WTC11 (cell line): ENCODE measurements at regions not wholly inside any gene's neighbourhood (a gene's known extent, or its start where the extent isn't known, plus 50 kb on each side); places are given as distances from the start of the nearest gene placed in this dataset.

Experiments used
- ATAC-seq: fragments of 200-7000 bp; cut with Tn5 transposase; 2 replicates; pipeline ENCODE4 v1.10.0; 2021; ENCODE audit warnings: mild to moderate bottlenecking, moderate library complexity
- CTCF ChIA-PET: fragments of 300-600 bp; sonication (Branson Sonifier 250); formaldehyde crosslinking; loops from one replicate; lab custom pipeline; 2021; ENCODE audit warnings: antibody characterized with exemption; lab: Charles Lee
- POLR2A ChIA-PET: fragments of 350-600 bp; sonication (Branson Sonifier 250); formaldehyde crosslinking; loops from one replicate; lab custom pipeline; 2021; ENCODE audit warnings: antibody characterized with exemption; lab: Charles Lee
- DNase-seq: peaks from one replicate; pipeline ENCODE4 v3.0.0; 2021; ENCODE audit warnings: low spot score
- H3K27ac Mint-ChIP-seq: 2 replicates; pipeline ENCODE4 v1.8.0; 2021; ENCODE audit warnings: mixed read lengths
- H3K27me3 Mint-ChIP-seq: 2 replicates; pipeline ENCODE4 v1.8.0; 2021; ENCODE audit warnings: low read depth, mild to moderate bottlenecking, moderate library complexity, mixed read lengths
- H3K36me3 Mint-ChIP-seq: 2 replicates; pipeline ENCODE4 v1.8.0; 2021; ENCODE audit warnings: mixed read lengths
- H3K4me1 Mint-ChIP-seq: 2 replicates; pipeline ENCODE4 v1.8.0; 2022; ENCODE audit warnings: mixed read lengths
- H3K4me3 Mint-ChIP-seq: 2 replicates; pipeline ENCODE4 v1.8.0; 2021; ENCODE audit warnings: mild to moderate bottlenecking, moderate library complexity, mixed read lengths
- H3K9me3 Mint-ChIP-seq: 2 replicates; pipeline ENCODE4 v1.8.0; 2021; ENCODE audit warnings: mixed read lengths
- CBFB ChIP-seq: sonication (generic); formaldehyde crosslinking; IDR thresholded peaks from 2 replicates; pipeline ENCODE4 v1.8.1; 2022; ENCODE audit warnings: mild to moderate bottlenecking, low read depth, missing genetic modification reagents
- CDX4 ChIP-seq: fragments of 250-450 bp; sonication (Bioruptor Pico); IDR thresholded peaks from 2 replicates; pipeline ENCODE4 v1.9.0; 2021; ENCODE audit warnings: moderate library complexity, mild to moderate bottlenecking, inconsistent platforms, borderline replicate concordance
- ETV6 ChIP-seq: sonication (generic); formaldehyde crosslinking; IDR thresholded peaks from 2 replicates; pipeline ENCODE4 v1.8.1; 2022; ENCODE audit warnings: mild to moderate bottlenecking, missing genetic modification reagents
- HMGA2 ChIP-seq: fragments of 250-450 bp; sonication (Bioruptor Pico); IDR thresholded peaks from 2 replicates; pipeline ENCODE4 v1.4.0; 2021; ENCODE audit warnings: mild to moderate bottlenecking, moderate library complexity
- IRF1 ChIP-seq: sonication (generic); formaldehyde crosslinking; IDR thresholded peaks from 2 replicates; pipeline ENCODE4 v1.8.0; 2023; ENCODE audit warnings: missing genetic modification reagents
- IRF2 ChIP-seq: sonication (generic); formaldehyde crosslinking; IDR thresholded peaks from 2 replicates; pipeline ENCODE4 v1.8.0; 2022; ENCODE audit warnings: low read depth, missing genetic modification reagents, borderline replicate concordance
- MLX ChIP-seq: sonication (generic); formaldehyde crosslinking; IDR thresholded peaks from 2 replicates; pipeline ENCODE4 v1.8.1; 2023; ENCODE audit warnings: mild to moderate bottlenecking, missing genetic modification reagents, moderate library complexity
- NFATC4 ChIP-seq: fragments of 250-450 bp; sonication (Bioruptor Pico); IDR thresholded peaks from 2 replicates; pipeline ENCODE4 v1.9.0; 2021; ENCODE audit warnings: mild to moderate bottlenecking
- NFYB ChIP-seq: sonication (generic); formaldehyde crosslinking; conservative IDR thresholded peaks from 2 replicates; pipeline ENCODE4 v1.8.0; 2022; ENCODE audit warnings: low read depth, missing genetic modification reagents
- NR3C1 ChIP-seq: sonication (generic); formaldehyde crosslinking; conservative IDR thresholded peaks from 2 replicates; pipeline ENCODE4 v1.8.1; 2023; ENCODE audit warnings: low read depth, mild to moderate bottlenecking, missing genetic modification reagents
- PRDM15 ChIP-seq: sonication (generic); formaldehyde crosslinking; IDR thresholded peaks from 2 replicates; pipeline ENCODE4 v1.8.0; 2022; ENCODE audit warnings: missing genetic modification reagents
- RELA ChIP-seq: sonication (generic); formaldehyde crosslinking; IDR thresholded peaks from 2 replicates; pipeline ENCODE4 v1.8.1; 2022; ENCODE audit warnings: missing genetic modification reagents, mild to moderate bottlenecking, borderline replicate concordance
- SMAD4 ChIP-seq: sonication (generic); formaldehyde crosslinking; IDR thresholded peaks from 2 replicates; pipeline ENCODE4 v1.8.0; 2022; ENCODE audit warnings: mild to moderate bottlenecking, missing genetic modification reagents
- SP1 ChIP-seq: sonication (generic); formaldehyde crosslinking; conservative IDR thresholded peaks from 2 replicates; pipeline ENCODE4 v1.8.1; 2022; ENCODE audit warnings: missing genetic modification reagents
- STAT6 ChIP-seq: sonication (generic); formaldehyde crosslinking; conservative IDR thresholded peaks from 2 replicates; pipeline ENCODE4 v1.8.1; 2023; ENCODE audit warnings: mild to moderate bottlenecking, low read depth, missing genetic modification reagents, moderate library complexity
- TCF7 ChIP-seq: sonication (generic); formaldehyde crosslinking; IDR thresholded peaks from 2 replicates; pipeline ENCODE4 v1.8.0; 2022; ENCODE audit warnings: mild to moderate bottlenecking, low read depth, missing genetic modification reagents, moderate library complexity
- TEAD1 ChIP-seq: sonication (generic); formaldehyde crosslinking; IDR thresholded peaks from 2 replicates; pipeline ENCODE4 v1.8.0; 2022; ENCODE audit warnings: mild to moderate bottlenecking, missing genetic modification reagents
- TEAD4 ChIP-seq: sonication (generic); formaldehyde crosslinking; IDR thresholded peaks from 2 replicates; pipeline ENCODE4 v1.8.0; 2022; ENCODE audit warnings: mild to moderate bottlenecking, missing genetic modification reagents
- TP53 ChIP-seq: sonication (generic); formaldehyde crosslinking; IDR thresholded peaks from 2 replicates; pipeline ENCODE4 v1.8.1; 2023; ENCODE audit warnings: mild to moderate bottlenecking, missing genetic modification reagents
- USF2 ChIP-seq: sonication (generic); formaldehyde crosslinking; IDR thresholded peaks from 2 replicates; pipeline ENCODE4 v1.8.1; 2023; ENCODE audit warnings: mild to moderate bottlenecking, missing genetic modification reagents, moderate library complexity
- ZBTB21 ChIP-seq: sonication (generic); formaldehyde crosslinking; IDR thresholded peaks from 2 replicates; pipeline ENCODE4 v1.8.1; 2023; ENCODE audit warnings: mild to moderate bottlenecking, missing genetic modification reagents, borderline replicate concordance
- ZNF416 ChIP-seq: fragments of 250-450 bp; sonication (Bioruptor Pico); IDR thresholded peaks from 2 replicates; pipeline ENCODE4 v1.9.0; 2021; ENCODE audit warnings: mild to moderate bottlenecking, inconsistent platforms
- ZNF671 ChIP-seq: fragments of 250-450 bp; sonication (Bioruptor Pico); IDR thresholded peaks from 2 replicates; pipeline ENCODE4 v1.8.0; 2021; ENCODE audit warnings: mild to moderate bottlenecking

- Mint-ChIP-seq H3K4me3 (no peak overlapping the region), H3K36me3 (no peaks in the 10 kb centered on the region), H3K27me3 (no peaks in the 10 kb centered on the region), H3K27ac (no peak overlapping the region), H3K9me3 (no peaks in the 10 kb centered on the region), H3K4me1 (peaks cover 15% of the 10 kb centered on the region)
- DNase-seq, result no peak
- ChIA-PET CTCF (no interaction called here), POLR2A (no interaction called here)
- TF ChIP-seq ZNF671 (CRISPR knock-in tag), result no peak
- TF ChIP-seq IRF1, result no peak
- no peak for TF ChIP-seq ETV6 (CRISPR knock-in tag)
- TF ChIP-seq CDX4 (CRISPR knock-in tag), result no peak
- no peak for TF ChIP-seq USF2 (CRISPR knock-in tag)
- TF ChIP-seq NR3C1 (CRISPR knock-in tag), result no peak
- TF ChIP-seq STAT6, result no peak
- no peak for ATAC-seq
Measured at GRCh38 chr4:153931804-153932203, 142.9 kb upstream of the SFRP2 start.

- Mint-ChIP-seq H3K9me3 (no peaks in the 10 kb centered on the region), H3K27me3 (no peaks in the 10 kb centered on the region), H3K4me1 (peaks cover 15% of the 10 kb centered on the region), H3K4me3 (no peak overlapping the region), H3K27ac (no peak overlapping the region), H3K36me3 (no peaks in the 10 kb centered on the region)
- CTCF ChIA-PET, result interaction anchor here (0.7 to 1.2 kb wide), 2 partner anchors 89 to 250 kb away, joined by 3 read pairs; no protein-coding TSS in a partner anchor
- ATAC-seq (no peak), DNase-seq (no peak)
- POLR2A ChIA-PET, result no interaction called here
- TF ChIP-seq HMGA2 (no peak), NFATC4 (CRISPR knock-in tag) (no peak), STAT6 (no peak), TEAD4 (CRISPR knock-in tag) (no peak), SMAD4 (no peak), IRF2 (no peak), MLX (CRISPR knock-in tag) (no peak), IRF1 (no peak), TP53 (CRISPR knock-in tag) (no peak), NFYB (CRISPR knock-in tag) (no peak), RELA (no peak), TEAD1 (CRISPR knock-in tag) (no peak), ZNF416 (CRISPR knock-in tag) (no peak), ZNF671 (CRISPR knock-in tag) (no peak), CBFB (CRISPR knock-in tag) (no peak), ZBTB21 (CRISPR knock-in tag) (no peak), TCF7 (CRISPR knock-in tag) (no peak), PRDM15 (CRISPR knock-in tag) (no peak), SP1 (no peak)
Measured at GRCh38 chr4:153929675-153930074, 140.8 kb upstream of the SFRP2 start.
